Superior temporal gyrus (tissue), 1 donor: ENCODE measurements at regions not wholly inside any gene's neighbourhood (a gene's known extent, or its start where the extent isn't known, plus 50 kb on each side); places are given as distances from the start of the nearest gene placed in this dataset.

Experiments
- DNase-seq: peaks from one replicate; pipeline ENCODE4 v3.0.0-alpha.2; 2016; ENCODE audit errors: extremely low spot score

GRCh38 chr2:128552141-128552805, 233.6 kb upstream of the HS6ST1 start:
- no peak for DNase-seq

- DNase-seq: no peak
Measured at GRCh38 chr2:128552806-128553551, 234.3 kb upstream of the HS6ST1 start.

DNA sequence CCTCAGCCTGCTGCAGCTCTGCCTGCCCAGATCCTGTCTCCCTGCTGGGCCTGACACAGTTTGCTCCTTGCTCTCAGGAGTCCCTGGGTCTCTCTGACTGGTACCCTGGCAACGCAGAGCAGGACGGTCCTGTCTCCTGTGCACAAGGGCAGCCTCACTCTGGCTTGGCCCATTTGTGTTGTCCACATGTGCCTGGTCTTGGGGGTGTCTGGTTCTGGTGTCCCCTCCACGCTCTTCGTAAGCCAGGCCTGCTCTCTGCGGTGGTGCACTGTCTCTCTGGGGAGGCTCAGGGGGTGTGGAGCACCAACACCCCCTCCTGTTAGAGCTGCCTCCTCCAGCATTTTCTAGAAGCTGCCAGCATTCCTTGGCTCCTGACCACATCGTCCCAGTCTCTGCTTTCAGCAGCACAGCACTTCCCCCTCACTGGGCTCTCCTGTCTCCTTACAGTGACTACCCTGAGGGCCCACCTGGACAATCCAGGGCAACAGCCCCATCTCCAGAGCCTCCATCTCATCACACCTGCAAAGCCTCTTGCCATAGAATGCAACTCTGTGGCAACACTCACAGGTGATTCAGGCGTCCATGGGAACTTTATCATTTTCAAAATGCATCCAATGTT, 235.6 kb upstream of the HS6ST1 start:
- DNase-seq: no peak

DNA sequence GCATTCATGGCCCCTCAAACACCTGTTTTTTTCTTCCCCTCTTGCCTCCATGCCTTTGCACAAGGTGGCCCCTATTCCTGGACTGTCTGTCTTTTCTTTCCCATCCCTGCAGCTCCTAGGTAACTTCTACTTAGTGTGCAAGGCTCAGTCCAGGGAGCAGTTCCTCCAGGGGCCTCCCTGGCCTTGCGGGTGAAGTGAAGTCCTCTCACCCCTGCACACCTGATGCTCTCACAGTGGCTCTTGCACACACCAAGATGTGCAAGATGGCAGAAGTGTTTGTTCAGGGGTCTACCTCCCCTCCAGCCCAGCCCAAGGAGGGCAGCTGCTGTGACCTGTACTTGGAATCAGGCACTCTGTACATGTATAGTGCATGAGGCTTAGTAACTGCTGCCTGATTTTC, 236.8 kb upstream of the HS6ST1 start:
- no peak for DNase-seq

DNA sequence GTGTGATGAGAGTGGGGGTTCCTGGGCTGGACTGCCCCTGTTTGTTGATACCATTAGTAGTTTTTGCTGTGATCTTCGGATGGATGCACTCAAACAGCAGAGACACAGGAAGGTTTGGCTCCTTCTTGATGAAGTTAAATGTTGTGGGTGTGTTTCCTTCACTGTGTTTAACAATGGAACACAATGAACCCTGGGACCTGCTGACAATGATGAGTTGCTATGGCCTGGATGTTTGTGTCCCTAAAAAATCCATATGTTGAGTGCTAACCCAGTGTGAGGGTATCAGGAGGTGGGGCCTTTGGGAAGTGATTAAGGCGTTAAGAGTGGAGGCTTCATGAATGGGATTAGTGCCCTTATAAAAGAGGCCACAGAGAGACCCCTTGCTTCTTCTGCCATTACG, 237.4 kb upstream of the HS6ST1 start:
- DNase-seq: no peak

- DNase-seq: no peak
Measured at GRCh38 chr2:128556633-128557032, 238.0 kb upstream of the HS6ST1 start.

DNA sequence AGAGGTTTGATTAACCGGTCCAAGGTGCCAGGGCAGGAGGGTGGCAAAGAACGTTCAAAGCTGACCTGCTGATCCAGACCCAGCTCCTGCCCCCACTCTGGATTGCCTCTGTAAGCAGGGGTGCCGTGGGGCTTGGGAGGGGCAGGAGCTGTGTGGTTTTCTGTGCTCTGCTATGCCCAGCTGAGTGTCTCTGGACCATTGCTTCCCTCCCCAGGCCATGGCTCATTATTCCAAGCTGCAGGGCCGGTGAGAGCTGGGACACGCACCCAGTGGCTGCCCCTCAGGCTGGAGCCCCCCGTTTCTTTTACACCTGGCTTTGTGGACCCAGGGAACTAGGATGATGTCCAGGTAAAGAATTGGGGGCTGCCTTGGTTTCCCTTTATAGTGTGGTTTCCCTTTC, 238.4 kb upstream of the HS6ST1 start:
- DNase-seq: no peak

- DNase-seq: no peak
Measured at GRCh38 chr2:128557831-128558241, 239.2 kb upstream of the HS6ST1 start.

- DNase-seq: no peak
Measured at GRCh38 chr2:128558441-128558840, 239.8 kb upstream of the HS6ST1 start.

DNA sequence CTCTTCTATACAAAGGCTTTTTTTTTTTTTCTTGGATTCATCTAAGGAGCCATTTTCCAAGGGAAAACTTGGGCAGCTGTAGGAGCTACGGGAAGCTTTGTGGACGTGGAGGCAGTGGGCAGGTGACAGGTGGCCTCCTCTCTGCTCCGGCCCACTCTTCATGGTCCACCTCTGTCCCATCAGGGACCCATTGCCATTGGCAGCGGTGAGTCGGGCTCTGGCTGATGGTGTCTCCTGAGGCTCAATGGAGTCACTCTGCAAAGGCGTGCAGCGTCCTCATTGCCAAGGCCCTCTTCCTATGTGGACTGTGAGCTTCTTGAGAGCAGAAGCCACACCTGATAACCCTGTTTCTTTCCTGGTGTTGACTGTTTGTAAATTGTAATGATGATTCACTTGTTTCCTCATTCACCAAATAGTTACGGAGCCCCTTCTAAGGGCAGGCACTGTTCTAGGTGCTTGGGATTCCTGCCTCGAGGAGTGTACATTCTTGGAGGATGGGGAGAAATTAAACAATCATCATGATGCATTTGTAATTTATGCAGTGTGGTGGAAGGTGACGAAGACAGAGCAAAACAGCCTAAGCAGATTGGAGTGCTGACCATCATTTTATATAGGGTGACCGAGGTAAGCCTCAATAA, 240.3 kb upstream of the HS6ST1 start:
- DNase-seq: no peak

- no peak for DNase-seq
Measured at GRCh38 chr2:128559533-128560515, 241.2 kb upstream of the HS6ST1 start.

GRCh38 chr2:128560718-128561117, 242.1 kb upstream of the HS6ST1 start:
- no peak for DNase-seq

GRCh38 chr2:128562471-128563347, 244.0 kb upstream of the HS6ST1 start:
- DNase-seq: no peak

- DNase-seq: peak; percentile 58
Measured at GRCh38 chr2:128563348-128563687, 244.7 kb upstream of the HS6ST1 start.

GRCh38 chr2:128564131-128564530, 245.5 kb upstream of the HS6ST1 start:
- DNase-seq: no peak

- DNase-seq: no peak
Measured at GRCh38 chr2:128564551-128564950, 245.9 kb upstream of the HS6ST1 start.

DNA sequence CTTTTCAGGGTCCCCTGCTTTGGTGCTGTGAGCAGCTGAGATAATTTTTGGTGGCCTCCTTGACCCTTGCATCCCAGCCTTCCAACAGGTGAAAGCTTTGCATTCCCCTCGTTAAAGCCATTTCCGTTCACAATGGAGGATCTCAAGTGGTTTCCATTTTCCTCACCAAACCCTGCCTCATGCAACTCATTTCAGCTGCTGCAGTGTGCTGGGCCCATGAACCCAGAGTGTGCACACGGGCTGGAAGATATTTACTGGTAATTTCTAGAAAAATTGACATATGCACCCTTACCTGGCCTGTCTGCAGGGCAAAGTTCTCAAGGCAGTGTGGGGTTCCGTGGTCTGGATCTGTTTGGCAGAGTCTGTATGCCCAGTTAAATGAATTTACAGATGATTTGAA, 246.8 kb upstream of the HS6ST1 start:
- no peak for DNase-seq

GRCh38 chr2:128566671-128567070, 248.0 kb upstream of the HS6ST1 start:
- no peak for DNase-seq

DNA sequence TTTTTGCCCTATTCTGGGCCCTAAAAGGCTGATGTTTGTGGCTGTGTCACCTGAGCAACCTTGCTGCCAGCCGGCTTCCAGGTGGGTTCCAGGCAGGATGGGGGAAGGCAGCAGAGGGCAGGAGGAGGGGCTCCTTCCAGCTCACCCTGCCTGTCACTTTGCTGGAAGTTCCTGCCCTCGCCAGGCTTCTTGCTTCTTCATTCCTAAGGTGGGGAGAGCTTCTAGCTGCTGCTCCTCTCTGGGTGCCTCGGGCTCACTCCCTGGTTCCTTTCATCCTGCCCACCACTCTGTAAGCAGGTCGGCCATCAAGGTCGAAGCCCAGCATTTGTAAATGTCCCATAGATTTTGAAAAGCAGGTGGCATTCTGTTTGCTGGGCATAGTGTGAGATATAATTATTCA, 249.4 kb upstream of the HS6ST1 start:
- DNase-seq: no peak

DNA sequence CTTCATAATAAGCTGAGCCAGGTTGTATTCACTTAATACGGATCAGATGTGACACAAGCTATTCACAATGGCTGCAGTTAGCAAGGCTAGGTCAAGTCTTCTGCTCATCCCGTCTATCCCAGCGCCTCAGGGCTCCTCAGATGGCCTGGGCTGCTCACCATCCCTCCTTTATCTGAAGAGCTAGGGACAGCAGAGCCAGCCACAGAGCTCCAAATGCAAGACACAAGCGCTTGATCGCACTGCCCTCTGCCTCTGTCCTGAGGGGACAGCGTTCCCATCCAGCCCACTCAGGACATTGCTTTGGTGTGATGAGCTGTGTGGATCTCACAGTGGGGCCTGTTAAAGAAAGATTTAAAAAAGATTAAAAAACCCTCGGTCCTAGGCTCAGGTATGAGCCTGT, 254.4 kb upstream of the HS6ST1 start:
- DNase-seq: no peak

- DNase-seq: no peak
Measured at GRCh38 chr2:128573531-128573930, 254.9 kb upstream of the HS6ST1 start.
